Glutamatergic neuron (in vitro differentiated cells): ENCODE measurements at regions not wholly inside any gene's neighbourhood (a gene's known extent, or its start where the extent isn't known, plus 50 kb on each side); places are given as distances from the start of the nearest gene placed in this dataset.

ENCODE experiments used
- DNase-seq: peaks from one replicate; pipeline ENCODE4 v3.0.0; 2022
- H3K27ac Mint-ChIP-seq: one replicate; pipeline ENCODE4 v1.8.0; 2020; ENCODE audit warnings: mild to moderate bottlenecking, mixed read lengths, inconsistent platforms; ENCODE audit not compliant: unreplicated experiment
- H3K27me3 Mint-ChIP-seq: one replicate; pipeline ENCODE4 v1.8.0; 2020; ENCODE audit warnings: mild to moderate bottlenecking, moderate library complexity, mixed read lengths, inconsistent platforms; ENCODE audit not compliant: unreplicated experiment
- H3K36me3 Mint-ChIP-seq: one replicate; pipeline ENCODE4 v1.8.0; 2020; ENCODE audit warnings: mild to moderate bottlenecking, mixed read lengths, inconsistent platforms; ENCODE audit not compliant: unreplicated experiment
- H3K4me1 Mint-ChIP-seq: one replicate; pipeline ENCODE4 v1.8.0; 2020; ENCODE audit warnings: mild to moderate bottlenecking, low read depth, mixed read lengths, inconsistent platforms; ENCODE audit not compliant: unreplicated experiment
- H3K4me3 Mint-ChIP-seq: one replicate; pipeline ENCODE4 v1.8.0; 2020; ENCODE audit warnings: mild to moderate bottlenecking, mixed read lengths, inconsistent platforms; ENCODE audit not compliant: unreplicated experiment
- H3K9me3 Mint-ChIP-seq: one replicate; pipeline ENCODE4 v1.8.0; 2020; ENCODE audit warnings: mild to moderate bottlenecking, moderate library complexity, mixed read lengths, inconsistent platforms; ENCODE audit not compliant: unreplicated experiment
- CTCF ChIP-seq: fragments of 200-600 bp; sonication (generic); IDR thresholded peaks from one replicate; pipeline ENCODE4 v1.5.0; 2021; ENCODE audit not compliant: partially characterized antibody, unreplicated experiment

GRCh38 chr12:18818579-18819268, 80.8 kb downstream of the CAPZA3 start:
- no peak for DNase-seq
- Mint-ChIP-seq H3K9me3 (no peaks in the 10 kb centered on the region), H3K4me1 (peaks cover 5% of the 10 kb centered on the region), H3K36me3 (no peaks in the 10 kb centered on the region), H3K27ac (no peak overlapping the region), H3K4me3 (no peak overlapping the region), H3K27me3 (no peaks in the 10 kb centered on the region)
- TF ChIP-seq CTCF: no peak

- no peaks in the 10 kb centered on the region for H3K9me3 Mint-ChIP-seq
- no peaks in the 10 kb centered on the region for H3K4me1 Mint-ChIP-seq
- H3K27ac Mint-ChIP-seq: no peak overlapping the region
- no peak for TF ChIP-seq CTCF
- no peaks in the 10 kb centered on the region for H3K27me3 Mint-ChIP-seq
- H3K36me3 Mint-ChIP-seq: no peaks in the 10 kb centered on the region
- no peak for DNase-seq
- H3K4me3 Mint-ChIP-seq: no peak overlapping the region
Measured at GRCh38 chr12:18819484-18819883, 81.6 kb downstream of the CAPZA3 start.

- Mint-ChIP-seq H3K27ac (no peak overlapping the region), H3K4me1 (no peaks in the 10 kb centered on the region), H3K36me3 (peaks cover under 1% of the 10 kb centered on the region), H3K9me3 (peaks cover under 1% of the 10 kb centered on the region), H3K27me3 (no peaks in the 10 kb centered on the region), H3K4me3 (no peak overlapping the region)
- no peak for TF ChIP-seq CTCF
- no peak for DNase-seq
Measured at GRCh38 chr12:18823461-18823860, 85.5 kb downstream of the CAPZA3 start.

GRCh38 chr12:18824287-18824686, 86.4 kb downstream of the CAPZA3 start:
- H3K9me3 Mint-ChIP-seq: peaks cover 2% of the 10 kb centered on the region
- H3K27ac Mint-ChIP-seq: no peak overlapping the region
- no peak for DNase-seq
- no peaks in the 10 kb centered on the region for H3K27me3 Mint-ChIP-seq
- H3K4me3 Mint-ChIP-seq: no peak overlapping the region
- TF ChIP-seq CTCF: no peak
- H3K4me1 Mint-ChIP-seq: no peaks in the 10 kb centered on the region
- peaks cover 9% of the 10 kb centered on the region for H3K36me3 Mint-ChIP-seq

- H3K27me3 Mint-ChIP-seq: no peaks in the 10 kb centered on the region
- no peak for TF ChIP-seq CTCF
- no peak for DNase-seq
- no peak overlapping the region for H3K27ac Mint-ChIP-seq
- H3K4me1 Mint-ChIP-seq: no peaks in the 10 kb centered on the region
- H3K4me3 Mint-ChIP-seq: no peak overlapping the region
- peaks cover 10% of the 10 kb centered on the region for H3K36me3 Mint-ChIP-seq
- peaks cover 2% of the 10 kb centered on the region for H3K9me3 Mint-ChIP-seq
Measured at GRCh38 chr12:18825138-18825537, 87.2 kb downstream of the CAPZA3 start.
